ENCODE measurements at regions not wholly inside any gene's neighbourhood (a gene's known extent, or its start where the extent isn't known, plus 50 kb on each side); places are given as distances from the start of the nearest gene placed in this dataset.

GRCh38 chr14:105836160-105836559, 309.8 kb downstream of the TMEM121 start:
- TF ChIP-seq EZH2 (IDR thresholded peaks at IDR 0.05; ENCODE audit: borderline replicate concordance, insufficient read depth, low read depth, low read length, poor library complexity, severe bottlenecking), result no peak
- TF ChIP-seq, protein P1, sequence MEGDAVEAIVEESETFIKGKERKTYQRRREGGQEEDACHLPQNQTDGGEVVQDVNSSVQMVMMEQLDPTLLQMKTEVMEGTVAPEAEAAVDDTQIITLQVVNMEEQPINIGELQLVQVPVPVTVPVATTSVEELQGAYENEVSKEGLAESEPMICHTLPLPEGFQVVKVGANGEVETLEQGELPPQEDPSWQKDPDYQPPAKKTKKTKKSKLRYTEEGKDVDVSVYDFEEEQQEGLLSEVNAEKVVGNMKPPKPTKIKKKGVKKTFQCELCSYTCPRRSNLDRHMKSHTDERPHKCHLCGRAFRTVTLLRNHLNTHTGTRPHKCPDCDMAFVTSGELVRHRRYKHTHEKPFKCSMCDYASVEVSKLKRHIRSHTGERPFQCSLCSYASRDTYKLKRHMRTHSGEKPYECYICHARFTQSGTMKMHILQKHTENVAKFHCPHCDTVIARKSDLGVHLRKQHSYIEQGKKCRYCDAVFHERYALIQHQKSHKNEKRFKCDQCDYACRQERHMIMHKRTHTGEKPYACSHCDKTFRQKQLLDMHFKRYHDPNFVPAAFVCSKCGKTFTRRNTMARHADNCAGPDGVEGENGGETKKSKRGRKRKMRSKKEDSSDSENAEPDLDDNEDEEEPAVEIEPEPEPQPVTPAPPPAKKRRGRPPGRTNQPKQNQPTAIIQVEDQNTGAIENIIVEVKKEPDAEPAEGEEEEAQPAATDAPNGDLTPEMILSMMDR (IDR thresholded peaks at IDR 0.05), result no peak
